ENCODE measurements at regions not wholly inside any gene's neighbourhood (a gene's known extent, or its start where the extent isn't known, plus 50 kb on each side); places are given as distances from the start of the nearest gene placed in this dataset.

GRCh38 chr2:2671826-2672225 is 340.8 kb upstream of the MYT1L start:
- no peak for TF ChIP-seq CTCF (IDR thresholded peaks at IDR 0.05; ENCODE audit: low read depth, low read length, poor library complexity, severe bottlenecking)
- no peak for TF ChIP-seq EZH2phosphoT487 (IDR thresholded peaks at IDR 0.05; ENCODE audit: borderline replicate concordance, low read length)
- Histone ChIP-seq H3K36me3 (ENCODE audit: control insufficient read depth, low read length) (no peaks in the 10 kb centered on the region), H3K4me1 (ENCODE audit: control insufficient read depth, low read length) (no peaks in the 10 kb centered on the region), H4K20me1 (ENCODE audit: control insufficient read depth, insufficient read depth, low read depth, low read length) (no peaks in the 10 kb centered on the region), H3K4me3 (ENCODE audit: low read length) (no peak overlapping the region), H3K9me3 (ENCODE audit: control insufficient read depth, insufficient read depth, low read length) (no peaks in the 10 kb centered on the region), H3F3A (ENCODE audit: control insufficient read depth, insufficient read depth) (no peaks in the 10 kb centered on the region), H3K4me2 (ENCODE audit: low read length) (no peak overlapping the region), H3K27me3 (ENCODE audit: control insufficient read depth, low read length) (no peaks in the 10 kb centered on the region), H3K9me2 (replicated peaks; ENCODE audit: control insufficient read depth, low read length) (no peaks in the 10 kb centered on the region), H3K27ac (ENCODE audit: low read depth, low read length) (no peak overlapping the region), H3K79me2 (ENCODE audit: control insufficient read depth, low read length) (no peaks in the 10 kb centered on the region)

- H3K27ac ChIP-seq (ENCODE audit: low read depth, low read length), result no peak overlapping the region
- H3K79me2 ChIP-seq (ENCODE audit: control insufficient read depth, low read length), result no peaks in the 10 kb centered on the region
- no peaks in the 10 kb centered on the region for H3K36me3 ChIP-seq (ENCODE audit: control insufficient read depth, low read length)
- no peaks in the 10 kb centered on the region for H3K27me3 ChIP-seq (ENCODE audit: control insufficient read depth, low read length)
- H3K4me1 ChIP-seq (ENCODE audit: control insufficient read depth, low read length), result no peaks in the 10 kb centered on the region
- no peak overlapping the region for H3K4me3 ChIP-seq (ENCODE audit: low read length)
- no peaks in the 10 kb centered on the region for H3K9me3 ChIP-seq (ENCODE audit: control insufficient read depth, insufficient read depth, low read length)
- no peaks in the 10 kb centered on the region for H3K9me2 ChIP-seq (replicated peaks; ENCODE audit: control insufficient read depth, low read length)
- no peak overlapping the region for H3K4me2 ChIP-seq (ENCODE audit: low read length)
- H3F3A ChIP-seq (ENCODE audit: control insufficient read depth, insufficient read depth), result no peaks in the 10 kb centered on the region
- no peak for TF ChIP-seq EZH2phosphoT487 (IDR thresholded peaks at IDR 0.05; ENCODE audit: borderline replicate concordance, low read length)
- no peak for TF ChIP-seq CTCF (IDR thresholded peaks at IDR 0.05; ENCODE audit: low read depth, low read length, poor library complexity, severe bottlenecking)
- no peaks in the 10 kb centered on the region for H4K20me1 ChIP-seq (ENCODE audit: control insufficient read depth, insufficient read depth, low read depth, low read length)
Measured at GRCh38 chr2:2669316-2669715, 338.2 kb upstream of the MYT1L start.

GRCh38 chr2:2668681-2669265 is 337.7 kb upstream of the MYT1L start:
- H3K79me2 ChIP-seq (ENCODE audit: control insufficient read depth, low read length), result no peaks in the 10 kb centered on the region
- H3K27me3 ChIP-seq (ENCODE audit: control insufficient read depth, low read length), result no peaks in the 10 kb centered on the region
- H3F3A ChIP-seq (ENCODE audit: control insufficient read depth, insufficient read depth), result no peaks in the 10 kb centered on the region
- H4K20me1 ChIP-seq (ENCODE audit: control insufficient read depth, insufficient read depth, low read depth, low read length), result no peaks in the 10 kb centered on the region
- H3K36me3 ChIP-seq (ENCODE audit: control insufficient read depth, low read length), result no peaks in the 10 kb centered on the region
- H3K27ac ChIP-seq (ENCODE audit: low read depth, low read length), result no peak overlapping the region
- no peaks in the 10 kb centered on the region for H3K9me2 ChIP-seq (replicated peaks; ENCODE audit: control insufficient read depth, low read length)
- no peaks in the 10 kb centered on the region for H3K4me1 ChIP-seq (ENCODE audit: control insufficient read depth, low read length)
- no peaks in the 10 kb centered on the region for H3K9me3 ChIP-seq (ENCODE audit: control insufficient read depth, insufficient read depth, low read length)
- no peak overlapping the region for H3K4me3 ChIP-seq (ENCODE audit: low read length)
- no peak overlapping the region for H3K4me2 ChIP-seq (ENCODE audit: low read length)
- TF ChIP-seq EZH2phosphoT487 (IDR thresholded peaks at IDR 0.05; ENCODE audit: borderline replicate concordance, low read length) (no peak), CTCF (IDR thresholded peaks at IDR 0.05; ENCODE audit: low read depth, low read length, poor library complexity, severe bottlenecking) (no peak)

All from DOHH2 (cell line).